H1 (cell line): ENCODE measurements at regions not wholly inside any gene's neighbourhood (a gene's known extent, or its start where the extent isn't known, plus 50 kb on each side); places are given as distances from the start of the nearest gene placed in this dataset.

Experiments
- CTCF ChIA-PET: fragments of 300-600 bp; sonication (Branson Sonifier 250); formaldehyde crosslinking; loops from one replicate; lab custom pipeline; 2021; ENCODE audit not compliant: partially characterized antibody; lab: Charles Lee
- POLR2A ChIA-PET: fragments of 300-600 bp; sonication (Branson Sonifier 250); formaldehyde crosslinking; loops from one replicate; lab custom pipeline; 2021; ENCODE audit warnings: inconsistent platforms; ENCODE audit not compliant: partially characterized antibody; lab: Charles Lee
- DNase-seq, 2 experiments: peaks; one replicate each; pipeline versions ENCODE4 v3.0.0 to v3.0.0-alpha.2; 2010 to 2022; ENCODE audit warnings: low spot score in 2 of 2, low read depth in 1 of 2, mixed read lengths in 1 of 2
- FAIRE-seq: peaks from 2 replicates; lab custom pipeline; 2011; peaks lifted over from hg19 to GRCh38; lab: Jason Lieb, UNC
- H2AFZ ChIP-seq: 2 replicates; pipeline ENCODE4 v1.8.1; 2012; ENCODE audit warnings: low read length, inconsistent platforms
- H2AK5ac ChIP-seq: 2 replicates; pipeline ENCODE4 v1.6.1; 2013; ENCODE audit warnings: low read depth, low read length
- H2BK120ac ChIP-seq: replicated peaks from 2 replicates; pipeline ENCODE3; 2013; ENCODE audit warnings: low read depth, low read length, inconsistent platforms
- H2BK12ac ChIP-seq: 2 replicates; pipeline ENCODE4 v1.6.1; 2013; ENCODE audit warnings: low read depth, low read length
- H2BK15ac ChIP-seq: 2 replicates; pipeline ENCODE4 v1.6.1; 2013; ENCODE audit warnings: low read length
- H2BK20ac ChIP-seq: 2 replicates; pipeline ENCODE4 v1.6.1; 2013; ENCODE audit warnings: low read length
- H2BK5ac ChIP-seq: 2 replicates; pipeline ENCODE4 v1.6.1; 2013; ENCODE audit warnings: low read depth, low read length
- H3K14ac ChIP-seq: 2 replicates; pipeline ENCODE4 v1.6.1; 2013; ENCODE audit warnings: inconsistent platforms; ENCODE audit not compliant: insufficient read length
- H3K18ac ChIP-seq: 2 replicates; pipeline ENCODE4 v1.6.1; 2013; ENCODE audit warnings: low read length; ENCODE audit errors: extremely low read depth
- H3K23ac ChIP-seq: 2 replicates; pipeline ENCODE4 v1.6.1; 2013; ENCODE audit warnings: inconsistent platforms; ENCODE audit not compliant: insufficient read length
- H3K23me2 ChIP-seq: 2 replicates; pipeline ENCODE4 v1.6.1; 2013; ENCODE audit warnings: low read depth, low read length
- H3K27ac ChIP-seq: 2 replicates; pipeline ENCODE4 v1.6.1; 2011; ENCODE audit warnings: low read depth, low read length, inconsistent platforms
- H3K27me3 ChIP-seq, 4 experiments: replicated peaks in 1 of 4; 1 replicate in 1 of 4; 2 replicates in 3 of 4; pipeline versions ENCODE4 v1.6.1 to v1.8.1; 2011 to 2013; ENCODE audit warnings: low read length in 3 of 4, mild to moderate bottlenecking in 3 of 4, inconsistent platforms in 2 of 4, mixed read lengths in 2 of 4, moderate library complexity in 1 of 4; ENCODE audit not compliant: control insufficient read depth in 3 of 4, insufficient read depth in 3 of 4; ENCODE audit errors: extremely low read depth in 1 of 4
- H3K36me3 ChIP-seq, 4 experiments: 2 replicates each; pipeline versions ENCODE4 v1.6.1 to v1.8.1; 2011 to 2013; ENCODE audit warnings: mild to moderate bottlenecking in 4 of 4, low read length in 3 of 4, moderate library complexity in 2 of 4, control low read depth in 1 of 4, inconsistent platforms in 1 of 4; ENCODE audit not compliant: insufficient read depth in 4 of 4, control insufficient read depth in 2 of 4
- H3K4ac ChIP-seq: replicated peaks from 2 replicates; pipeline ENCODE3; 2013; ENCODE audit warnings: low read length, low read depth, mixed read lengths, inconsistent platforms; ENCODE audit not compliant: insufficient read length
- H3K4me1 ChIP-seq, 4 experiments: replicated peaks in 1 of 4; 1 replicate in 1 of 4; 2 replicates in 3 of 4; pipeline versions ENCODE4 v1.6.1 to v1.8.1; 2011 to 2013; ENCODE audit warnings: low read length in 3 of 4, inconsistent platforms in 2 of 4, mixed read lengths in 1 of 4; ENCODE audit not compliant: insufficient read depth in 4 of 4, control insufficient read depth in 3 of 4
- H3K4me2 ChIP-seq, 2 experiments: 2 replicates each; pipeline versions ENCODE4 v1.6.1 to v1.8.1; 2011 to 2013; ENCODE audit warnings: low read depth in 2 of 2, low read length in 2 of 2, control low read depth in 1 of 2, inconsistent platforms in 1 of 2, mild to moderate bottlenecking in 1 of 2; ENCODE audit not compliant: insufficient read depth in 1 of 2
- H3K4me3 ChIP-seq, 4 experiments: fragments of 200-600, 300-600 bp in 1 of 4; sonication (generic), shearing (Covaris generic), sonication (Bioruptor Twin) in 1 of 4; 2 replicates each; pipeline versions ENCODE4 v1.5.1 to v1.8.1; 2011 to 2016; ENCODE audit warnings: low read length in 4 of 4, low read depth in 3 of 4, control low read depth in 2 of 4, inconsistent platforms in 2 of 4, mild to moderate bottlenecking in 2 of 4, mixed read lengths in 1 of 4, moderate library complexity in 1 of 4; ENCODE audit not compliant: insufficient read depth in 2 of 4; ENCODE audit errors: extremely low read depth in 1 of 4
- H3K56ac ChIP-seq: replicated peaks from 2 replicates; pipeline ENCODE3; 2013; ENCODE audit warnings: low read depth, mild to moderate bottlenecking, mixed read lengths, low read length, inconsistent platforms; ENCODE audit not compliant: insufficient read length
- H3K79me1 ChIP-seq: 2 replicates; pipeline ENCODE4 v1.6.1; 2013; ENCODE audit warnings: low read depth, low read length, control low read depth
- H3K79me2 ChIP-seq, 2 experiments: 2 replicates each; pipeline versions ENCODE4 v1.6.1 to v1.8.1; 2012 to 2013; ENCODE audit warnings: low read length in 2 of 2, mild to moderate bottlenecking in 2 of 2, inconsistent platforms in 1 of 2; ENCODE audit not compliant: insufficient read depth in 2 of 2, control insufficient read depth in 1 of 2
- H3K9ac ChIP-seq, 4 experiments: replicated peaks in 1 of 4; 1 replicate in 1 of 4; 2 replicates in 3 of 4; pipeline versions ENCODE4 v1.6.1 to v1.8.1; 2011 to 2013; ENCODE audit warnings: low read depth in 3 of 4, low read length in 3 of 4, control low read depth in 2 of 4, mild to moderate bottlenecking in 2 of 4, moderate library complexity in 2 of 4, inconsistent platforms in 1 of 4; ENCODE audit errors: extremely low read depth in 1 of 4
- H3K9me3 ChIP-seq, 2 experiments: 2 replicates each; pipeline versions ENCODE4 v1.6.1 to v1.8.1; 2012 to 2013; ENCODE audit warnings: mild to moderate bottlenecking in 2 of 2, moderate library complexity in 2 of 2, control low read depth in 1 of 2, inconsistent platforms in 1 of 2, low read depth in 1 of 2, low read length in 1 of 2, mixed read lengths in 1 of 2; ENCODE audit not compliant: insufficient read depth in 2 of 2
- H4K20me1 ChIP-seq, 2 experiments: replicated peaks in 1 of 2; 2 replicates each; pipeline versions ENCODE3 to v1.8.1; 2011 to 2013; ENCODE audit warnings: inconsistent platforms in 2 of 2, low read length in 2 of 2, mild to moderate bottlenecking in 1 of 2; ENCODE audit not compliant: insufficient read depth in 2 of 2, control insufficient read depth in 1 of 2
- H4K5ac ChIP-seq: 2 replicates; pipeline ENCODE4 v1.6.1; 2013; ENCODE audit warnings: low read length, low read depth, mixed read lengths, inconsistent platforms; ENCODE audit not compliant: insufficient read length
- H4K8ac ChIP-seq: 2 replicates; pipeline ENCODE4 v1.8.0; 2013; ENCODE audit warnings: mild to moderate bottlenecking, moderate library complexity, low read length, inconsistent platforms; ENCODE audit not compliant: insufficient read depth; ENCODE audit errors: extremely low read depth
- H4K91ac ChIP-seq: replicated peaks from 2 replicates; pipeline ENCODE3; 2013; ENCODE audit warnings: low read length, mixed read lengths, inconsistent platforms; ENCODE audit not compliant: insufficient read length
- BACH1 ChIP-seq: IDR thresholded peaks from 2 replicates; pipeline ENCODE4 v1.6.1; 2012; ENCODE audit warnings: low read length, improper control_type of control experiment
- CTBP2 ChIP-seq: IDR thresholded peaks from 2 replicates; pipeline ENCODE4 v1.7.0; 2011; ENCODE audit warnings: borderline replicate concordance, mild to moderate bottlenecking, moderate library complexity, mixed read lengths, low read length; ENCODE audit not compliant: insufficient read depth, insufficient read length
- GTF2F1 ChIP-seq: IDR thresholded peaks from 2 replicates; pipeline ENCODE4 v1.6.1; 2012; ENCODE audit warnings: low read depth, low read length, improper control_type of control experiment, borderline replicate concordance
- JUND ChIP-seq: IDR thresholded peaks from 2 replicates; pipeline ENCODE4 v1.6.1; 2011; ENCODE audit warnings: mild to moderate bottlenecking, improper control_type of control experiment, low read length
- MAX ChIP-seq: IDR thresholded peaks from 2 replicates; pipeline ENCODE4 v1.6.1; 2012; ENCODE audit warnings: inconsistent platforms
- POU5F1 ChIP-seq: IDR thresholded peaks from 2 replicates; pipeline ENCODE4 v1.6.1; 2011; ENCODE audit warnings: low read depth, mild to moderate bottlenecking, low read length, moderate library complexity
- RAD21 ChIP-seq, 2 experiments: IDR thresholded peaks in 1 of 2; conservative IDR thresholded peaks in 1 of 2; 2 replicates each; pipeline ENCODE4 v1.6.1; 2011; ENCODE audit warnings: low read depth in 2 of 2, low read length in 2 of 2, improper control_type of control experiment in 1 of 2, inconsistent platforms in 1 of 2, mild to moderate bottlenecking in 1 of 2, moderate library complexity in 1 of 2
- RFX5 ChIP-seq: IDR thresholded peaks from 2 replicates; pipeline ENCODE4 v1.6.1; 2011; ENCODE audit warnings: low read depth, low read length, improper control_type of control experiment, borderline replicate concordance
- RNF2 ChIP-seq: fragments of 200-900, 300-1000 bp; sonication (generic); IDR thresholded peaks from 2 replicates; pipeline ENCODE4 v1.7.1; 2016; ENCODE audit warnings: borderline replicate concordance, low read depth, mild to moderate bottlenecking, antibody characterized with exemption, low read length; ENCODE audit not compliant: poor library complexity, severe bottlenecking; ENCODE audit errors: missing control alignments
- RXRA ChIP-seq: IDR thresholded peaks from 2 replicates; pipeline ENCODE4 v1.6.1; 2011; ENCODE audit warnings: low read depth, mild to moderate bottlenecking, low read length, moderate library complexity; ENCODE audit not compliant: insufficient read depth
- SIN3A ChIP-seq, 2 experiments: IDR thresholded peaks in 1 of 2; conservative IDR thresholded peaks in 1 of 2; 2 replicates each; pipeline ENCODE4 v1.6.1; 2011 to 2012; ENCODE audit warnings: low read length in 2 of 2, improper control_type of control experiment in 1 of 2, low read depth in 1 of 2, mild to moderate bottlenecking in 1 of 2
- TEAD4 ChIP-seq: IDR thresholded peaks from 2 replicates; pipeline ENCODE4 v1.6.1; 2012; ENCODE audit warnings: low read depth, low read length, inconsistent platforms, mixed read lengths
- WGBS, 2 experiments: shearing (Covaris generic) in 1 of 2; methylation state at CpG; one replicate each; pipeline versions ENCODE4 v1.1.6 to v1.1.7; 2013 to 2015; ENCODE audit warnings: low lambda C conversion rate in 2 of 2, mixed read lengths in 2 of 2, inconsistent platforms in 1 of 2, low coverage in 1 of 2, missing lambda C conversion rate in 1 of 2; ENCODE audit not compliant: insufficient replicate concordance in 2 of 2, insufficient coverage in 1 of 2, insufficient read length in 1 of 2; ENCODE audit errors: extremely low coverage in 1 of 2, missing lambda C conversion rate in 1 of 2; 5-methylcytosine and 5-hydroxymethylcytosine counted together

- Histone ChIP-seq H2AK5ac (no peak overlapping the region), H2BK15ac (no peak overlapping the region), H3K9me3 (no peaks in the 10 kb centered on the region), H3K14ac (no peak overlapping the region), H2BK5ac (no peak overlapping the region), H3K36me3 (no peaks in the 10 kb centered on the region), H4K8ac (no peak overlapping the region), H4K5ac (no peak overlapping the region), H4K91ac (no peak overlapping the region), H3K4me2 (no peak overlapping the region), H3K18ac (no peak overlapping the region), H3K23me2 (peaks cover 3% of the 10 kb centered on the region; the same call in 1 of the 2 replicates), H2AFZ (no peak overlapping the region; the same call in 1 of the 2 replicates), H4K20me1 (no peaks in the 10 kb centered on the region), H2BK120ac (no peak overlapping the region), H3K27me3 (no peaks in the 10 kb centered on the region), H2BK20ac (no peak overlapping the region), H3K79me1 (no peaks in the 10 kb centered on the region), H3K23ac (no peak overlapping the region), H3K4ac (no peak overlapping the region), H3K27ac (no peak overlapping the region), H3K9ac (no peak overlapping the region), H3K4me3 (no peak overlapping the region), H3K4me1 (no peaks in the 10 kb centered on the region), H2BK12ac (no peak overlapping the region), H3K79me2 (no peaks in the 10 kb centered on the region), H3K56ac (no peak overlapping the region)
- ChIA-PET POLR2A (no interaction called here), CTCF (no interaction called here)
- no peak for DNase-seq
- WGBS, 2 experiments, result 86% methylated on average over 2 of the region's 2 CpGs; no CpG with 5 or more reads in 1 of the 2 experiments
- FAIRE-seq, result no peak
- TF ChIP-seq JUND, result no peak
- TF ChIP-seq RAD21 (IDR thresholded peaks at IDR 0.05 in 1 of 2, conservative IDR thresholded peaks at IDR 0.05 in 1 of 2; ENCODE audit: low read depth in 2 of 2, low read length in 2 of 2), result no peak
- no peak for TF ChIP-seq SIN3A (conservative IDR thresholded peaks at IDR 0.05 in 1 of 2, IDR thresholded peaks at IDR 0.05 in 1 of 2; ENCODE audit: low read depth in 1 of 2, low read length in 2 of 2)
- no peak for TF ChIP-seq RNF2
- no peak for TF ChIP-seq RXRA
- TF ChIP-seq CTBP2, result no peak
- TF ChIP-seq GTF2F1, result no peak
- no peak for TF ChIP-seq POU5F1
- no peak for TF ChIP-seq RFX5
- TF ChIP-seq TEAD4, result no peak
- no peak for TF ChIP-seq MAX
- no peak for TF ChIP-seq BACH1
Measured at GRCh38 chr16:9479008-9479407, 387.6 kb downstream of the HAPSTR1 start.
